Esophagus (tissue), 2 donors: ENCODE measurements at regions not wholly inside any gene's neighbourhood (a gene's known extent, or its start where the extent isn't known, plus 50 kb on each side); places are given as distances from the start of the nearest gene placed in this dataset.

Source experiments
- H3K27ac ChIP-seq, 2 donors: one replicate each; pipeline ENCODE4 v1.5.1; 2013; ENCODE audit warnings: low read depth in 2 of 2, mild to moderate bottlenecking in 2 of 2, inconsistent platforms in 1 of 2, low read length in 1 of 2, moderate library complexity in 1 of 2
- H3K27me3 ChIP-seq, 2 donors: one replicate each; pipeline ENCODE4 v1.6.1; 2013; ENCODE audit warnings: low read length in 2 of 2, control low read depth in 1 of 2, mild to moderate bottlenecking in 1 of 2; ENCODE audit not compliant: insufficient read depth in 2 of 2, control insufficient read depth in 1 of 2
- H3K36me3 ChIP-seq, 2 donors: one replicate each; pipeline ENCODE4 v1.6.1; 2013; ENCODE audit warnings: low read length in 1 of 2; ENCODE audit not compliant: control insufficient read depth in 2 of 2, insufficient read depth in 2 of 2
- H3K4me1 ChIP-seq, 2 donors: one replicate each; pipeline ENCODE4 v1.6.1; 2013; ENCODE audit warnings: low read length in 1 of 2; ENCODE audit not compliant: control insufficient read depth in 2 of 2, insufficient read depth in 2 of 2
- H3K4me3 ChIP-seq, 2 donors: one replicate each; pipeline ENCODE4 v1.5.1; 2013; ENCODE audit warnings: low read length in 2 of 2, mild to moderate bottlenecking in 2 of 2, low read depth in 1 of 2, moderate library complexity in 1 of 2
- H3K9me3 ChIP-seq, 2 donors: one replicate each; pipeline ENCODE4 v1.6.1; 2013; ENCODE audit warnings: mild to moderate bottlenecking in 2 of 2, low read depth in 1 of 2, low read length in 1 of 2, moderate library complexity in 1 of 2; ENCODE audit not compliant: control insufficient read depth in 2 of 2, insufficient read depth in 1 of 2
- WGBS, 2 donors: extraction: QIAGEN DNeasy Blood & Tissue Kit; methylation state at CpG; one replicate each; pipeline ENCODE4 v1.1.7; 2013; 5-methylcytosine and 5-hydroxymethylcytosine counted together
- donor health status: healthy with polysubstance abuse.
- donor health status: Bipolar disorder and iron deficiency.

DNA sequence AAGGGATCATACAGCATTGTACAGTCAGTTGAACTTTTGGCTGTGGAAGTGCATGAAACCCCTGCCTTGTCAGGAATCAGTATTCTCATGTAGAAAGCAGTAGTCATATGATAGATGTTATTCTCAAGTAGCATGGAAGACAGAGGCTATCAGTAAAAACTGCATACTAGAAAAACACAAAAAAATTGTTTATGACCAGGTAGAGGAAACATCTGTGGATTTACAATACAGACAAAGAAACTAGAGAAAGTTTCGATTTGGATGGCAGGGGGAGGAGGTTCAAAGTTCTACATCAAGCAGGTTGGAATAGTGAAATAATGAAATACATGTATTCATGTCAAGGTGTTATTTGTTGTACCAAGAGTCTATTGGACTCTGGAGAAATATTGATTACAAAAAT is 212.3 kb upstream of the DDI1 start:
- H3K9me3 ChIP-seq = peaks cover 0 to 2% of the 10 kb centered on the region in 2 donors
- H3K36me3 ChIP-seq = no peaks in the 10 kb centered on the region
- 59 to 67% methylated on average over 1 of the region's 1 CpG for WGBS, 2 donors

DNA sequence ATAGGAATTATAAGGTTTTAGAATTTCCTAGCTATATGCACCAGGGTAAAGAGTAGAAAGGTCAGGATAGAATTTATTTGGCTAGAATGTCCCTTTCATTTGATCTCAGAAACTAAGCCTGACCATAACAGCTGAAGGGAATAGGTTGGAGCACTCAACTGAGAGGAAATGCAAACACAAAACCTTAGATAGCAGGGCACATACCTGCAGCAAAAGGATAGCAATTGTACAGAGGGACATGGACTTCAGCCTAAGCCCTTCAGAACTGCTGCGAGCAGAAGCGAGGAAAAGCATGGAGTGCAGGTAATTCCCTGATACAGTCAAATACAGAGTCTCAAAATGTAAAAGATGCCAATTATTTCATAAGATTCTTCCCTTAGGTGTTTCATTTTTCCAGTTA is 211.0 kb upstream of the DDI1 start:
- Histone ChIP-seq H3K9me3 (peaks cover 0 to 4% of the 10 kb centered on the region in 2 donors), H3K4me3 (no peak overlapping the region), H3K27me3 (no peaks in the 10 kb centered on the region), H3K36me3 (no peaks in the 10 kb centered on the region), H3K27ac (no peak overlapping the region), H3K4me1 (no peaks in the 10 kb centered on the region)
- 86 to 98% methylated on average over 2 of the region's 2 CpGs for WGBS, 2 donors

More for the DNA sequence above, 212.3 kb upstream of the DDI1 start:
- Histone ChIP-seq H3K27ac (no peak overlapping the region), H3K4me3 (no peak overlapping the region), H3K27me3 (no peaks in the 10 kb centered on the region), H3K4me1 (no peaks in the 10 kb centered on the region)

DNA sequence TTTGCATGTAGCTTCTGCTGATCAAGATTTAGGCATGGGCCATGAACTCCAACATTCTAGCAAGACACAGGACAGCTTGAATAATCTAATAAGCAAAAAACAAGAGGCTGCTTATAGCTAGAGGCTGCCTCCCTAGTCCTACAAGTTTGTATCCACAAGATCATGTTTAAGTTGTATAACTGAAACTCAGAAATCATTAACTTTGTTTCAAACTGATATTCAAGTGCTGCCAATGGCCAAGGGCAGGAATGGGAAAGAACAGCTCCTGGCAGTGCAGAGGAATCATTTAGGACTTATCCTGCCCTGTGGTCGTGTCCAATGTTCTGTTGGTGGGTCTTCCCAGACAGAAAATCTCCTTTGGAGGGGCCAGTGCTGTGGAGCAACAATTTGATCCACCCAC is 209.6 kb upstream of the DDI1 start:
- 38 to 49% methylated on average over 1 of the region's 1 CpG for WGBS, 2 donors
- H3K4me1 ChIP-seq = no peaks in the 10 kb centered on the region
- H3K36me3 ChIP-seq = no peaks in the 10 kb centered on the region
- no peaks in the 10 kb centered on the region for H3K27me3 ChIP-seq
- no peak overlapping the region for H3K4me3 ChIP-seq
- peaks cover 1 to 13% of the 10 kb centered on the region in 2 donors for H3K9me3 ChIP-seq
- H3K27ac ChIP-seq = no peak overlapping the region

DNA sequence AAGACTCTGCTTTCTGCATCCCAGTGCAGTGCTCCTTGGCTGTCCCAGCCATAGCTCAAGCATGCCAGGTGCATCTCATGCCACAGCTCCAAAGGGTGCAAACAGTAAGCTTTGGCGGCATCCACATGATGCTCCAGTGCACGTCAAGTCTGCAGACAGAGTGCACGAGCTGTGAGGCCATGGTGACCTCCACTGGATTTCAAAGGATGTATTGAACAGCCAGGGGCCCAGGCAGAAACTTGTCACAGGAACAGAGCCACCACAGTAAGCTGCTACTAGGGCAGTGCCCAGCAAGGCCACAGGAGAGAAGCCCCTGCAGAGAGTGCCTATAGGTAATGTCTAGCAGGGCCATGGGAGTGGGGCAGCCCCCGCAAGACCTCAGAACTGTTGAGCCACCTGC is 206.8 kb upstream of the DDI1 start:
- Histone ChIP-seq H3K9me3 (peaks cover 5 to 18% of the 10 kb centered on the region in 2 donors), H3K27ac (no peak overlapping the region), H3K27me3 (no peaks in the 10 kb centered on the region), H3K36me3 (no peaks in the 10 kb centered on the region), H3K4me1 (no peaks in the 10 kb centered on the region), H3K4me3 (no peak overlapping the region)
- 91 to 94% methylated on average over 4 of the region's 4 CpGs for WGBS, 2 donors

DNA sequence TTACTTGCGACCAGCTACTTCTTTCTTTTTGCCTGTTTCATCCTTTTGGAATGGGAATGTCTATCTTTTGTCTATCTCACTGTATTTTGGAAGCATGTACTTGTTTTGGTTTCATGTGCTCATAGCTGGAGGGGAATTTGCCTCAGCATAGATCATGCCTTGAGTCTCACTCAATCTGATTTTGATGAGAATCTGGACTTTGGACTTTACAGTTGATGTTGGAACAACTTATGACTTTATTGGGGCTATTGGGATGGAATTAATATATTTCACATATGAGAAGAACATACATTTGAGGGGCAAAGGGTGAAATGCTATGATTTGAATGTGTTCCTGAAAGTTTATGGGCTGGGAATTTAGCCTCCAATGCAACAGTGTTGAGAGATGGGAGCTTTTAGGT is 206.2 kb upstream of the DDI1 start:
- no peak overlapping the region for H3K27ac ChIP-seq
- no peaks in the 10 kb centered on the region for H3K36me3 ChIP-seq
- H3K4me1 ChIP-seq = no peaks in the 10 kb centered on the region
- no peaks in the 10 kb centered on the region for H3K27me3 ChIP-seq
- 56 to 59% methylated on average over 1 of the region's 1 CpG for WGBS, 2 donors
- peaks cover 5 to 18% of the 10 kb centered on the region in 2 donors for H3K9me3 ChIP-seq
- no peak overlapping the region for H3K4me3 ChIP-seq

DNA sequence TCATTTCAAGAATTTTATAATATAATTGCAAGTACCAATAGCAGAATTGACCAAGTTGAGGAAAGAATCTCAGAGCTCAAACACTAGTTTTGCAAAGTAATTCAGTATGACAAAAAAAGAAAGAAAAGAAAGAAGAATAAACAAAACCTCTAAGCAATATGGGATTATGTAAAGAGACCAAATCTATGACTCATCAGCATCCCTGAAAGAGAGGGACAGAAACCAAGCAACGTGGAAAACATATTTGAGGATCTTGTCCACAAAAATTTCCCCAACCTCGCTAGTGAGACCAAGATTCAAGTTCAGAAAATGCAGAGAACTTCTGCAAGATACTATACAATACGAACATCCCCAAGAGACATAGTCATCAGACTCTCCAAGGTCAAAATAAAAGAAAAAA is 203.7 kb upstream of the DDI1 start:
- no peaks in the 10 kb centered on the region for H3K4me1 ChIP-seq
- no peaks in the 10 kb centered on the region for H3K36me3 ChIP-seq
- peaks cover 5 to 16% of the 10 kb centered on the region in 2 donors for H3K9me3 ChIP-seq
- no peak overlapping the region for H3K27ac ChIP-seq
- H3K4me3 ChIP-seq = no peak overlapping the region
- no peaks in the 10 kb centered on the region for H3K27me3 ChIP-seq
- 72 to 81% methylated on average over 3 of the region's 3 CpGs for WGBS, 2 donors

DNA sequence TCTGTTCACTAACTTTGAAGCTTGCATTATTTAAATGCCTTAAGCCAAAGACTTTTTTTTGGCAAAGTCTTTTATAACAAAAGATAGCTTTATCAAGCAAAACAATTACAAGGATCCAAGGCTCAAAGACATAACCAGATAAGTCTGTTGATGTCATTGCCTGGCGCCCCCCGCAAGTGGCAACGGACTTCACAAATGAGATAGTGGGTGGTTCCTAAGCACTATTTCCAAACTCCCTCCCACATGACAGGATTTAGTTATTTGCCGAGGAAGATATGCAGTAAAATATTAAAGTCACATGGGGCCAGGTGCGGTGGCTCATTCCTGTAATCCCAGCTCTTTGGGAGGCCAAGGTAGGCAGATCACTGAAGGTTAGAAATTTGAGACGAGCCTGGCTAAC is 194.2 kb upstream of the DDI1 start:
- WGBS, 2 donors = 62 to 77% methylated on average over 6 of the region's 6 CpGs
- H3K36me3 ChIP-seq = no peaks in the 10 kb centered on the region
- H3K9me3 ChIP-seq = no peaks in the 10 kb centered on the region
- no peak overlapping the region for H3K4me3 ChIP-seq
- no peaks in the 10 kb centered on the region for H3K27me3 ChIP-seq
- no peaks in the 10 kb centered on the region for H3K4me1 ChIP-seq
- H3K27ac ChIP-seq = no peak overlapping the region

DNA sequence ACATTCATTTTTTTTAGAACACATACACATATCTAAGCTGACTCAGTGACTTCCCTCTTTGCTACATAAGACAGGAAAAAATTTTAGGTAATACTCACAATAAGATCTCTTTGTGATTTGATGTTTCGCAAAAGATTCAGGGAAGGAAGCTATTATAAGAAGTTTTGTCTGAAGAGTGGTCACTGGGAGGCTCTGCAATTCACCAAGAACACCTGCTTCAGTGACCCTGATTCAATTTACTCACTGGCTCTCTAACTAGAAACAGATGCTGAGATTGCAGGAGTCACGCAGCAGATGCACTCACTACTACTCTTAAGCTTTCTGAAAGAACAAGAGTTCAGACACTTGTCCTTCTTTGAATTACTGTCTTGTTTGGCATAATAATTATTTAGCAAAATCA is 193.6 kb upstream of the DDI1 start:
- Histone ChIP-seq H3K27ac (no peak overlapping the region), H3K36me3 (no peaks in the 10 kb centered on the region), H3K27me3 (no peaks in the 10 kb centered on the region), H3K4me1 (no peaks in the 10 kb centered on the region), H3K9me3 (no peaks in the 10 kb centered on the region), H3K4me3 (no peak overlapping the region)
- WGBS, 2 donors = 66 to 71% methylated on average over 2 of the region's 2 CpGs

DNA sequence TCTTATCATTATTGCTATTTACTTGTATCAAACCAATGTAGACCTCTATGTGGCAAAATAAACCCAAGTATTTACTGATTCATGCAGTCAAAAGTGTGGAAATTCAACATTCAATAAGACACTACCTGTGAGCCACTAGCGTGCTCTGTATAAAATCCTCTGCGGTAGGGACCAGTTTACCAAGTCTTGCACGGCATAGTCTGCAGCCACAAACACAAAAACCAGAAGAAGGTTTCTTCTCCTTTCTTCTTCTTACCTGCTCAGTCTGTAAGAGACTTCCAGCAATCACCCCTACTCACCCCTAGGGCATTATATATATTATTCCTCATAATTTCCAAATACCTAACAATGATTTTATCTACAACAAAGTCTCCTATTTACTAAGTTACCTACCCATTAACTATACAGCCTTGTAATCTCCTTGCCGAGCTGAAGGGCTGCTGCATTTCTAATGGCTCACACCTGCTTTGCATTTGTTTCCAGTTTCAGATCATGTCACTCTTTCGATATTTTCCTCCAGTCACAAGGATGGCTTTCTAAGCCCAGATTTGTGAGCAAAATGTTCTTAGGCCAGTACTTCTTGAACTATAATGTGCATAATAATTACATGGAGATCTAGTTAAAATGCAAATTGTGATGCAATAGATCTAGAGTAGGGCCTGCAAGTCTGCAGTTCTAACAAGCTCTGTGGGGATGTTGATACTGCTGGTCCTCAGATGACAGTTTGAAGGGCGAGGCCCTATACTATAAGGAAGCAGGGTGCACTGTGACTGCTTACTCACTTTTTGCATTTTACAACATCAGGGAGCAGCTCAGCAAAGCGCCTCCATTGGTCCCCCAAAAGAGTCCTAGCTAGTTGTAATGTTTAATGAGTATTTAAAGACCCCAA is 191.9 kb upstream of the DDI1 start:
- Histone ChIP-seq H3K36me3 (no peaks in the 10 kb centered on the region), H3K9me3 (no peaks in the 10 kb centered on the region), H3K4me1 (no peaks in the 10 kb centered on the region), H3K4me3 (no peak overlapping the region), H3K27me3 (no peaks in the 10 kb centered on the region), H3K27ac (no peak overlapping the region)
- whole genome bisulfite sequencing, 2 donors = 78 to 82% methylated on average over 7 of the region's 7 CpGs

DNA sequence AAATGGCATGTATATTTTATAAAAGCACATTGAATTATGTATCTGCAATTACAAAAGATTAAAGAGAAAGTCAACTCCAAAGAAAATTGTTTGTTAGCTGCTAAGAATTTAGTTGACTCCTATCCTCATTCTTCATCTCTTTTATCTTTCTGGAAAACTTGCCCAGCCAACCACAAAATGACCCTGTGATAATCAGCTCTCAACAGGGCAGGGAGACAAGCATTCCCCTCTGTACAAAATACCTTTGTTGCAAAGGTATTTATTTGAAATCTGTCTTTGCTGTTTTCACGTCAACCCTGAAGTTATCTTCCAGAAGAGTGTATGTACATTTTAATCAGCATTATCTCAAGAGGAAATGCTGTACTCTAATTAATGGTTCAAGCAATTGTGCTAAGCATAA is 191.1 kb upstream of the DDI1 start:
- H3K4me1 ChIP-seq = no peaks in the 10 kb centered on the region
- 72 to 76% methylated on average over 1 of the region's 1 CpG for WGBS, 2 donors

More for the DNA sequence above, 191.1 kb upstream of the DDI1 start:
- H3K4me3 ChIP-seq = no peak overlapping the region
- H3K9me3 ChIP-seq = no peaks in the 10 kb centered on the region
- H3K36me3 ChIP-seq = no peaks in the 10 kb centered on the region
- no peak overlapping the region for H3K27ac ChIP-seq
- no peaks in the 10 kb centered on the region for H3K27me3 ChIP-seq
